ENCODE measurements at regions not wholly inside any gene's neighbourhood (a gene's known extent, or its start where the extent isn't known, plus 50 kb on each side); places are given as distances from the start of the nearest gene placed in this dataset.

GRCh38 chr7:96784597-96784996 is 75.0 kb upstream of the SEM1 start:
- WGBS: 70% methylated on average over 1 of the region's 1 CpG
- H3K4me3 ChIP-seq (ENCODE audit: low read depth in 1 of 3, low read length in 3 of 3): no peak overlapping the region
- no peaks in the 10 kb centered on the region for H3K36me3 ChIP-seq (ENCODE audit: control insufficient read depth in 4 of 4, insufficient read depth in 3 of 4, low read depth in 1 of 4, low read length in 3 of 4)
- H3K4me1 ChIP-seq (ENCODE audit: control insufficient read depth in 4 of 4, insufficient read depth in 4 of 4, low read length in 3 of 4): no peaks in the 10 kb centered on the region
- H3K9me3 ChIP-seq (ENCODE audit: control insufficient read depth in 4 of 4, low read length in 3 of 4): no peaks in the 10 kb centered on the region
- no peak overlapping the region for H3K27ac ChIP-seq (ENCODE audit: low read depth in 1 of 2, low read length in 2 of 2)
- TF ChIP-seq EGR1 (IDR thresholded peaks at IDR 0.05; ENCODE audit: low read depth in 2 of 2) (no peak), ATF3 (IDR thresholded peaks at IDR 0.05) (no peak), FOXA1 (IDR thresholded peaks at IDR 0.05) (no peak), CTCF (IDR thresholded peaks at IDR 0.05; ENCODE audit: low read depth, low read length, missing input control) (no peak), JUND (IDR thresholded peaks at IDR 0.05) (no peak), REST (IDR thresholded peaks at IDR 0.05) (no peak), TAF1 (conservative IDR thresholded peaks at IDR 0.05) (no peak), NR2F2 (IDR thresholded peaks at IDR 0.05) (no peak), RAD21 (IDR thresholded peaks at IDR 0.05) (no peak), HNF4G (IDR thresholded peaks at IDR 0.05) (no peak), RXRA (IDR thresholded peaks at IDR 0.05) (no peak), ZBTB33 (IDR thresholded peaks at IDR 0.05) (no peak), GABPA (IDR thresholded peaks at IDR 0.05 in 1 of 2, conservative IDR thresholded peaks at IDR 0.05 in 1 of 2) (no peak), FOXA2 (IDR thresholded peaks at IDR 0.05) (no peak), HNF4A (conservative IDR thresholded peaks at IDR 0.05) (no peak), MAX (IDR thresholded peaks at IDR 0.05) (no peak), YY1 (IDR thresholded peaks at IDR 0.05) (no peak), SP1 (IDR thresholded peaks at IDR 0.05) (no peak)
- no peak for DNase-seq (ENCODE audit: low spot score)
- H3K9ac ChIP-seq (ENCODE audit: low read depth in 1 of 2, low read length in 2 of 2): no peak overlapping the region
- no peaks in the 10 kb centered on the region for H3K27me3 ChIP-seq (ENCODE audit: control insufficient read depth in 4 of 4, insufficient read depth in 4 of 4, low read length in 3 of 4)
